ENCODE measurements at regions not wholly inside any gene's neighbourhood (a gene's known extent, or its start where the extent isn't known, plus 50 kb on each side); places are given as distances from the start of the nearest gene placed in this dataset.

GRCh38 chr9:567128-567746 lies 274.3 kb upstream of the DMRT1 start:
- Histone ChIP-seq H3K27ac (no peak overlapping the region), H3K4me3 (no peak overlapping the region), H3K9me3 (no peaks in the 10 kb centered on the region), H3K27me3 (no peaks in the 10 kb centered on the region), H3K4me1 (peaks cover 0 to 12% of the 10 kb centered on the region in 2 donors), H3K36me3 (no peaks in the 10 kb centered on the region)
- TF ChIP-seq CTCF (IDR thresholded peaks at IDR 0.05 in 4 of 5, conservative IDR thresholded peaks at IDR 0.05 in 1 of 5) (no peak), POLR2A (IDR thresholded peaks at IDR 0.05) (no peak)
- in situ Hi-C loops (cut with MboI; ENCODE audit: low sequenced_read_pairs in 4 of 4): no loop called here
- DNase-seq (no peak), ATAC-seq (no peak)
- intact Hi-C loops (cut with DNase I; ENCODE audit: low total_unique reads): no loop called here

- intact Hi-C loops (cut with DNase I; ENCODE audit: low total_unique reads) (no loop called here), in situ Hi-C loops (cut with MboI; ENCODE audit: low sequenced_read_pairs in 4 of 4) (no loop called here)
- H3K27ac ChIP-seq: no peak overlapping the region
- no peaks in the 10 kb centered on the region for H3K9me3 ChIP-seq
- no peaks in the 10 kb centered on the region for H3K27me3 ChIP-seq
- DNase-seq (no peak), ATAC-seq (no peak)
- H3K4me3 ChIP-seq: no peak overlapping the region
- H3K36me3 ChIP-seq: no peaks in the 10 kb centered on the region
- peaks cover 0 to 12% of the 10 kb centered on the region in 2 donors for H3K4me1 ChIP-seq
- TF ChIP-seq CTCF (IDR thresholded peaks at IDR 0.05 in 4 of 5, conservative IDR thresholded peaks at IDR 0.05 in 1 of 5) (no peak), POLR2A (IDR thresholded peaks at IDR 0.05) (no peak)
Observed at GRCh38 chr9:567747-568305, 273.7 kb upstream of the DMRT1 start.

GRCh38 chr9:569296-569695 lies 272.2 kb upstream of the DMRT1 start:
- no peaks in the 10 kb centered on the region for H3K27me3 ChIP-seq
- in situ Hi-C loops (cut with MboI; ENCODE audit: low sequenced_read_pairs in 4 of 4) (no loop called here), intact Hi-C loops (cut with DNase I; ENCODE audit: low total_unique reads) (no loop called here)
- DNase-seq (no peak), ATAC-seq (no peak)
- TF ChIP-seq CTCF (IDR thresholded peaks at IDR 0.05 in 4 of 5, conservative IDR thresholded peaks at IDR 0.05 in 1 of 5): no peak
- no peak for TF ChIP-seq POLR2A (IDR thresholded peaks at IDR 0.05)
- H3K4me1 ChIP-seq: peaks cover 0 to 17% of the 10 kb centered on the region in 2 donors
- no peaks in the 10 kb centered on the region for H3K36me3 ChIP-seq
- H3K4me3 ChIP-seq: no peak overlapping the region
- H3K27ac ChIP-seq: no peak overlapping the region
- H3K9me3 ChIP-seq: no peaks in the 10 kb centered on the region

- in situ Hi-C loops (cut with MboI; ENCODE audit: low sequenced_read_pairs in 4 of 4): no loop called here
- H3K4me1 ChIP-seq: peaks cover 0 to 17% of the 10 kb centered on the region in 2 donors
Observed at GRCh38 chr9:570187-570586, 271.3 kb upstream of the DMRT1 start.

More at GRCh38 chr9:570187-570586, 271.3 kb upstream of the DMRT1 start:
- ATAC-seq (no peak), DNase-seq (no peak)
- Histone ChIP-seq H3K36me3 (no peaks in the 10 kb centered on the region), H3K4me3 (no peak overlapping the region), H3K9me3 (no peaks in the 10 kb centered on the region), H3K27ac (no peak overlapping the region), H3K27me3 (no peaks in the 10 kb centered on the region)
- intact Hi-C loops (cut with DNase I; ENCODE audit: low total_unique reads): no loop called here
- TF ChIP-seq POLR2A (IDR thresholded peaks at IDR 0.05) (no peak), CTCF (IDR thresholded peaks at IDR 0.05 in 4 of 5, conservative IDR thresholded peaks at IDR 0.05 in 1 of 5) (no peak)
